Activated CD8-positive, alpha-beta memory T cell treated with anti-CD3 and anti-CD28 coated beads for 48 hours (primary cell): ENCODE measurements at regions not wholly inside any gene's neighbourhood (a gene's known extent, or its start where the extent isn't known, plus 50 kb on each side); places are given as distances from the start of the nearest gene placed in this dataset.

Experiments
- DNase-seq, 3 experiments: peaks; one replicate each; pipeline ENCODE4 v3.0.0-alpha.2; 2020; ENCODE audit warnings: low read depth in 2 of 3, low spot score in 2 of 3

DNA sequence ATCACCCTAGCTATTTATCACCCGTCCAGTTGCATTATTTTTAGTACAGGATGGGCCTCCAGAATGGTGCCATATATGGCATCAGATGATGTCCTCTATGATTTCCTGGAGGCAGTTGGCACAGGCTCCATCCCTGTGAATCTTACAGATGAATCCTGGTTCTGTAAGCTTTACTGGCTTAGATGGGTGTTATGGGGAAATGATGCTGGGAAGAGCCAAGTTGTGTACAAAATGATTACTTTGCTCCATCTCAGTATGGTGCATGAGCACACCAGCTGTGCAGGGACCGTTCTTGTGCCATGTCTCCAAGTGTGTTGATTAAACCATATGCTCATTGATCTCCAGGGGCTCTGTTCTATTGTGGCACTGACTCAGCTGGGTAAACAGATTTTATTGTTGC is 755.7 kb downstream of the TLR4 start:
- no peak for DNase-seq

DNA sequence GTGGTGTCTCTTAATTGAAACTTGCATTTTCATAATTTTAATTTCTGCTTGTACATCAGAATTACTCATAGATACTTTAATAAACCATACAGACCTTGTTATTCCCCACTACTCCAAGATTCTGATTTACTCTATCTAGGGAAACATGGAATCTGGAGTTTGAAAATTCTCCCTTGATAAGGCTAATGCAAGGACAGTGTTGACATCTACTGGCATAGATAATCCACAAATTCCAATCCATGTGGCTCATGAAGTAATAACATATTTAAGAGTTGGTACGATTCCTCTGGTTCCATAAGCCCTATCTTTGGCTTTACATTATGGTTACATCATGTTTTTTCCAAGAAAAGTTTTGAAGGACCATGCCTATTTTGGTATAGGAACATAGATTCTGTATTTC is 759.2 kb downstream of the TLR4 start:
- DNase-seq = no peak

DNA sequence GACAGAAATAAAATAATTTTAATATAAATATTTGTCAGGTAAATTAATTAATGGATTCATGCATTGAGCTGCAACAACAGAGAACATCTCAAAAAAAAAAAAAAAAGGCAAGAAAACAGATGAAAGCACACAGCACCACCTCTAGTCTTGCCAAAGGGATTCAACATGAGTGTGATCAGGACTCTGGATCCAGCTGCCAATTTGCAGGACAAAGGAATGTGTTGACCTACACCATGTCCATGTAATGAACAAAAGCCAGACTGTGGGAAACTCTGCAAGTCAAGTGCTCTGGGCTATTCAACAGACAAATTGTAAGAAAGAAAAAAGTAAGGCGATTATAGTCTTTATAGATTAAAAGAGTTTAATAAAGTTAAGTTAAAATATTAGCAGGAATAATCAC is 769.3 kb downstream of the TLR4 start:
- no peak for DNase-seq

DNA sequence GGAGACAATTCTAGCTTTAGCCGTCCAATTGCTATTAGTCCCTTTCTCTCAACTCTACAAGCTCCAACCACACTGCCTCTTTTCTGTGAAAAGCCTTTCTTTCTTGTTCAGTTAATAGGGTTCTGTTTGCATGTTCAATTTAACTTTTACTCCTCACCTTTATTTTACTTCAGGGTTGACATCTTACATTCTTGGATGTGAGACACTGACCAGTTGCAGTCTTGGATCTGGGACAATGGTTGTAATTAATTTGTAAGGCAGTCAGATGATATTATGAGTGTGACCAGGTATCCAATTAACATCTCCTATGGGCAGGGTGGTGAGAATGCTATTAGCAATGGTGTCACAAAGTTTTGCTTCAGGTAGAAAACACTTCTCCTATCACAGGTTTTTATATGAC is 774.5 kb downstream of the TLR4 start:
- DNase-seq = no peak

DNA sequence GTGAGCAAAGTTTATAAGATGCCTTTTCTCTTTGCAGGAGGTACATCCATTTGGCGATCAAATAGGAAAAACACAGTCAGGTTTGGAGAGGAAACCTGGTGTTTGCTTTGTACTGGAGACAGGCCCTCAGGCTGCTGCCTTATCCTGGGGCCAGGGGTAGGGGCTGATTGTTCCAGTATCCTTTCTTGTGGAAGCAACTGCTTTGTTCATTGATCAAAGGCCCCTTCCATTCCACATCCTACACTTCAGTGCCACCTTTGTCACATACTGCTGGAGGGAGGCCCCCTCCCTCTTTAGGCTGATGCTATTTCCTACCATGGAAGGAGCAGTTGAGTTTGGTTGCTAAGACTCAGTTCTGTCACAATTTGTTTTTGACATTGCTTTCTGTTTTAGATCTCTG is 778.1 kb downstream of the TLR4 start:
- DNase-seq = no peak

DNA sequence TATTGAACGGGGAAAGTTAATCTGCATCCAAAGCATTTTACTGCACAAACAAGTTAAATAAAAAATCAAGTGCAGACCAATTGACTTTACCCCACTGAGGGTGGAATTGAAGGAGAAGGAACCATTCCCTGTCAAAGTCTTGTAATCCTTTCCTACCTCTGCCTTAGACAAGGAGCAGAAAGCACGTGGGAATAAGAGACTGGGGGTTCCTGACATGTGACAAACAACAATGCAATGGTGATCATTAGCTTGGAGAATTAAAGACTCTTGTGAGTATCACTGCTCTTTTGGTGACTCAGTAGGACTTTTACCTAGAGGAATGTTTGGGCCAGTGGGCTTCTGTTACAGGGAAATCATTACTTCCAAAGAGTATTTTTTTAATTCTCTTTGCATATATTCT is 779.5 kb downstream of the TLR4 start:
- DNase-seq = no peak

DNA sequence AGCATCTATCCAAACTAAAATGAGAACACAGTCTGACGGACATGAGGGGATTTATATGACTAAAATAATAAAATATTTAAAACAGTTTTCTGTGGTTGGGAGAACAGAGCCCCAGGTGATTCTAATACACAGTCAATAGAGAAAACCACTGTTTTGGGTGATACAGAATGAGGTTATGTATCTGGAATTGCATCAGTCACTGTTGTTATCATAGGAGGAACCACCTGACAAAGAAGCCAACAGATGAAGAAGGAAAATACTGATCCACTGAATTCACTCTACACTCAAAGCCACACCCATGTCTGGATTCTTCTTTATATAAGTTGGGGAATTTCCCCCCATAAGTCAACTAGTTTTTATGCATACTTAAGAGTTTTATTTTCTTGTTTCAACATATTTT is 799.0 kb downstream of the TLR4 start:
- DNase-seq = no peak

DNA sequence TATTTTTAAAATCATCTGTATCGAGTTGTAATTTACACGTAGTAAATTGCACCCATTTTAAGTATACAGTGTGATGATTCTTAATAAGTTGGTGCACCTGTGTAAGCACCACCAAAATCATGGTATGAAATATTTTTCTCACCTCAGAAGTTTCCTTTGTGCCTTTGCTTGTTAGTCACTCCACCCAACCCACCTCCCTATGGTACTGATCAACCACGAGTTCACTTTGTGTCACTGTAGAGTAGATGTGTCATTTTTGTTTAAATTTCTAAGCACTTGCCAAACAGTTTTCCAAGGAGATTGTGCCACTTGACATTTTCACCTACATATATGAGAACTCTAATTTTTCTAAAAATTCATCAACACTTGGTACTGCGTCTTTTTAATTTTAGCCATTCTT is 806.5 kb downstream of the TLR4 start:
- DNase-seq = no peak

DNA sequence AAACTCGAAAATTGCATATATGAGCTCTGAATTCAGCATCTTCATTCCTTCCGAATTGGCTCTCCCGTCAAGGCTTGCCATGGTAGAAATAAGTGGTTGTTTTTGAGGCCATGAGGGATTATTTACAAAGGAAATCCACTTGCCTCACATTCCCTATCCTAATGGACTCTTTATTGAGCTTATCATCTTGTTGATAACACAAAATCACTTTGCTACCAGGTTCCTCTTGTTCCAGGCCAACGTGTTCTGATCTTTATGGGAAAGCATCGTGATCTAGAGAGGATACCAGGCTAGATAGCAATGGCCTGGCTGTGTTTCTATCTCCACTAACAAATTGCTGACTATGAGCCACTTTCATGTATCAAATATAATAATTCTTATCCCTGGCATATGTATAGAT is 811.7 kb downstream of the TLR4 start:
- DNase-seq = no peak

DNA sequence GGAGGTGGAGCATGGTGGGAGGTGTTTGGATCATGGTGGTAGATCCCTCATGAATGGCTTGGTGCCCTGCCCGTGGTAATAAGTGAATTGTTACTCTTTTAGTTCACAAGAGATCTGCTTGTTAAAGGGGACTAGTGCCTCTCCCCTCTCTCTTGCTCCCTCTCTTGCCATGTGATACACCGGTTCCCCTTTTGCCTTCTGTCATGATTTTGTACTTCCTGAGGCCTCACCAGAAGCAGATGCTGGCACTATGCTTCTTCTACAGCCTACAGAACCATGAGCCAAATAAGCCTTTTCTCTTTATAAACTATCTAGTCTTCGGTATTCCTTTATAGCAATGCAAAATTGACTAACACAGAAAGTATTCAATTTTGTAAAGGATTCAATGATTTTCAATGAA is 817.1 kb downstream of the TLR4 start:
- no peak for DNase-seq

DNA sequence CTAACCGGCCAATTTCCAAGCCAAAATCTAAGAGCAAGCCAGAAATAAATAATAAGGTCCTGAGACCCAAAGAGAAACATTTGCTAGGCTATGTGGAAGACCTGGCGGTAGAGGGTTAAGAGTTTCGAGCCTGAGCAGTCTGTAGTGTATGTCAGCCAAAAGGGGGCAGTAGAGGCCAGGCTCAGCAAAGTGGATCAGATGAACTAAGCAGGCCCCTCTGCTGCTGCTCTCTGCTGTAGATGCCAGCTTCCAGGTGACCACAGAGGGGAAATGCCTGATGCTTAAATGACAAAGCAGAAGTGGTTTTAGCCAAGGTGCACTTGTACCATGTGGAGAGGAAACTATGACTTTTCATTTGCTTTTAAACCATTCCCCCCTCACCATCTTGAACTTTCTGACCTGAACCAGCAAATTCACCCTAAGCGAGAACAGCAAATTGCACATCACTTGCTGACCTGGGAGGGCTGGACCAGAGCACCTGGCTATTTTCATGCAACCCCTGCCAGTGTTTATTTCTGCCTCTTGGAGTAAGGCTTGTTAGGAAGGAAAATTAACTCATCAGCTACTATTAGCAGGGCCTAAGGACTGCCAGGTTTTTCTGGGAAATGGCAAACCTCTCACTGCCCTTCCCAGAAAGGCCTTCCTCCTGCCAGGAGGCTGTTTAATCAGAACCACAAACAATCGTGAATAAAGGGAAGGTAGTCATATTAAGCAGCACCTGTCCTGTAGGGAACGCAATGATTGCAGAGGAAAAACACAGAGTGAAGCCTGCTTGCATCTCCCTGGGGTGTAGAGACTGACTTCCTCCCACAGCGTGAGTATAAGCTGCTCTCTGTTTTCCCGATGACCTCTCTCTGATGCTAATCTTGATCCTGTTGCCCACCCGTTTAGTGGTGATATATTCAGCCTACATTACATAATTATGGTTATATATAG is 818.2 kb downstream of the TLR4 start:
- no peak for DNase-seq

DNA sequence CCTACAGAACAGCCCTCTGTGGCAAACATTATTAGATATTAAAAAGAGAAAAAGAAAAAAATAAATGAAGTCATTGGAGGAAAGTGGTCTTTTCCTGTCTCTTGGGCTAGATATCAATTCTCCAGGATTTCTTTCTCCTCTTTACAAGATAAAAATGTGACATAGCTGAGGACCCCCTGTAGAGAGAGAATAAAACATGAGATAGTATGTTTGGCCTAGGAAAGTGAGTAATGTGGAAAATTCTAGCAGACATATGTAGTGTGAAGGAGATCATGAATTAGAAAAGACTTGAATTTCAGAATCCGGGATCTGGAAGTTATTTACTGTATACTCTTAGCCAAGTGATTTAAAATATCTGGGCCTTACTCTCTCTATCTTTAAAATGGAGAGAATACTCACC is 823.1 kb downstream of the TLR4 start:
- no peak for DNase-seq

DNA sequence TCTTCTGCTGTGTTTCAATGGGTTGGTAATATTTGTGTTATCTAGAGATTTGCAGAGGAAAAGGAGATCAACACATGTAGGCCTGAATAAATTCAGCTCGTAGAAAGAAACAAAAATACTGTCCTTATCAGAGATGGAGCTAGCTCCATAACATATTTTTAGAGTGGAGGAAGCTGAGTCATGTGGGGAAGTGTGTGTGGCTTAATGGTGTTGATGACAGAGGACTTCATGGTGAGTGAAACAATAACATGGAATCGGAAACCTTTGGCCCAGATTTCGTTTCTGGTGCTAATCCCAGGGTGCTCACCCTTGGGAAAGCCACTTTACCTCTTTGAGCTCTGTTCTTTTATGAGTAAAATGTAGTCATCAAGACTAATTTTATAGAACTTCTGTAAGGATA is 825.0 kb downstream of the TLR4 start:
- DNase-seq = no peak

DNA sequence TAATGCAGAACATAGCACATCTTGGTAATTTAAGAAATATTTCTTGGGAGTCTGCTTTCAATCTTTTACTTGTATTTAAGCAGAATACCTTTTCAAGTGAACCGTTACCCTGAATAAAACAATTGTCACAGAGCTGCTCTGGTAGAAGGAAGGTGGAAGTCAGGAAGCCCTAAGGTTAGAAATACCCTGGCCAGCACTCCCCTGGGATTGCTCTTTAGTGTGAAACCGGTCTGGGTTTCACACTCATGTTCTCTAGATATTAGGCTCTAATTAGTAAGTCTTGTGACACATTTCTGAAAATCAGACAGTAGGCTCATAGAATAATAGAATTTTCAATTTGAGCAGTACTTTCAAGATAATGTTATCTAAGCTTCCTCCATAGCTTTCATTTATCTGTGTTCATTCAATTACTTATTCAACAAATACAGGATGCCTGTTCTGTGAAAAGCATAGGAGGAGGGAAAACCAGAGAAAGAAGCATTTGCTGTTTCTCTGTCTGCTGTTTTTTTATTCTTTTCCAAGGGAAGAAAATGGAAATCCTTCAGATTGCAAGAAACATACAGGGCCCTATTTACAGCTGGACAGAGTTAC is 825.5 kb downstream of the TLR4 start:
- no peak for DNase-seq

DNA sequence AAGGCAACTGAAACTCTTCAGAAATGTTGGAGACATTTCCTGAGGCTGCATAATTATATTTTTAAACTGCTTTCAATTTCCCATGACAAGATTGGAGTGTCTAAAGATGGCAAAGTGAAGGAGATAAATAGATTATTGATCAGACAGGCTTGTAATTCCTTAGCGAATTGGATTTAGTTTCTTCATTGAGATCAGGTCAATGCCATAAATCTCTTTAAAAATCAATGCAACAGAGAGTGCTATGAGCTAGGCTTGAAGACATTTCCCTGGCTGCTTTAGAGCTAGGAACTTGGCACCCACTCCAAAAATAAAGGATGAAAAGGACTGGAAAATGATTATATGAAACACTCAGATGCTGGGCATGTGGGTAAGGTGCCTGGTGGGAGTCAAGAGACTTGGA is 828.4 kb downstream of the TLR4 start:
- DNase-seq = no peak

DNA sequence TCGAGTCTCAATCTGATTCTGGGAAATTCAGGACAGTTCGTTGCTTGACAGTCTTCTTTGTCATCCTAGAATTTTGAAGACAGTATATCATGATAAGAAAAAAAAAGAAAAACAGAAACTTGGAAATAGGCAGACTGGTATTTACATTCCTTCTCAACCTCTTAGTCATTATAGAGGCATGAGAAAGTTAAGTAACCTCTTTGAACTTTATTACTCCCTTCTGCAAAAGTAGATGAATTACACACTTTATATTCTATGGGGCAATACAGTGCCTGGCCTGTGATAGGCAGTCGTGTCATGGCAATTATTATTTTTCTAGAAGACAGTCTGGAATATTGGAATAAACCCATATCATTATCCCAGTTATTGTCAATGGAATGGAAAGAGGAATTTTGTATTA is 828.9 kb downstream of the TLR4 start:
- no peak for DNase-seq

DNA sequence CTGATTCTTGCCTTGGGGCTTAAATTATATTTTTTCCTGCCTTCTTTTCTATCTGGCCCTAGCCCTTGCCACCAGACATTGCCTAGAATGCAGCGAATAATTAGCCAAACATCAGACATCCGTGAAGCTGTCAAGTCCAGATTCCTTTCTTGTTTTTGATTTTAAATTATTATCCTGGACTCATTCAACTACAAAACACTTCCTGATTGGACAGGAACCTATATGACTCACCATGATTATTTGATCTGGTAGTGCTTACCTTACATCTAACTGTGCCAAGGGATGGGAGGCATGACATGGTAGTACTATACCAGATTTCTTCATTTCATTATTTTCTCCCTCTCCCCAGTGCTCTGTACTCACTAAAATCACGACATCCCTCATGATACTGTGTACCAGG is 829.6 kb downstream of the TLR4 start:
- no peak for DNase-seq

DNA sequence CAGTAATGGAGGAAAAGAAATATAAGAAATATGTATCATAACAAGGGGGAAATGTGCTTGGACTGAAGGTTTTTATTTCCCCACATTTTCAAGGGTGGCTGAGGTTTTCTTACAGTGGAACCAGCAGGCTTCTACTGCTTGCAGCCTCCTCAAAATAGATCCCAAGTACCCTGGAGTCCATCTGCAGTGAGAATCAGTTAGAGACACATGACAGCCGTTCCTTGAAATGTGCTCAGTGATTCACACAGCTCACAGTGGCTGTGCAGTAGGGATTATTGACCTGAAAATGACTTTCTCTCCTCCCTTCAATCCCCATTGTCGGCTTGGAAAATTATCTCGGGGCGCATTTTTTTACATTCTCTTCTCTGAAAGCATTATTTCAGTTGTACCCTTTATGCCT is 832.0 kb downstream of the TLR4 start:
- DNase-seq = no peak

DNA sequence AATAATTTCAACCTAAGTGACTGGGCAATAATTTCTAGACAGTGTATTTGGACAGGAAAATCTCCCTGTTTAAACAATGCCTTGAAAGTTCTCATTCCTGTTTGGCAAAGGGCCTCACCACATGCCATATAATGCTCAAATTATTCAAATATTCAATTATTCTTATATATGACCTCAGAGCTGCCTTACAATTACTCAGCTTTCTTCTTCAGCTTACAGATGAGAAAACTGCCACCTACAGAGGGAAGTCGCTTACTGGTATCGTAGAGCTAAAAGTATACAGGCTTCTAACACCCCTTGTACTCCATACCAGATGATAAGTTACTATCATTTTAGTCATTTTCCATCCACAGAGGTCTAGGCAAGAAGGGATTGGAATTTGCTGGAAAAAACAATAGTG is 830.3 kb downstream of the BRINP1 start:
- DNase-seq = no peak

DNA sequence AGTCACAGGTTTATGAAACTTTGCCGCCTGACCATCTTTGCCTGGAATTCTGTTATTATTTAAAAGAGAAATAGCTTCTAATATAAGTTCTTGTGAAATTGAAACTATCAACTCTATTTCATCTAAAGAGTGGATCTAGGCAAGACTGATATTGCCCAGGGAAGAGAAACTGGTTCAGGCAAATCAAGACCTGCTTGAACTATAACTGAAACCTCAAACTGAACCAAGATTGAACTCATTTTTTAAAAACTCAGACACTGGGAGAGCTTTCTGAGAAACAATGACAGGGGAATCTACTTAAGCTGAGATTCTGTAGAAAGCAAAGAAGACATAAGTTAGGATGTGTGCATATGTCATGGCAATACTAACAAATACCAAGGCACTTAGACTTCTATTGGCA is 815.8 kb downstream of the BRINP1 start:
- DNase-seq = no peak

DNA sequence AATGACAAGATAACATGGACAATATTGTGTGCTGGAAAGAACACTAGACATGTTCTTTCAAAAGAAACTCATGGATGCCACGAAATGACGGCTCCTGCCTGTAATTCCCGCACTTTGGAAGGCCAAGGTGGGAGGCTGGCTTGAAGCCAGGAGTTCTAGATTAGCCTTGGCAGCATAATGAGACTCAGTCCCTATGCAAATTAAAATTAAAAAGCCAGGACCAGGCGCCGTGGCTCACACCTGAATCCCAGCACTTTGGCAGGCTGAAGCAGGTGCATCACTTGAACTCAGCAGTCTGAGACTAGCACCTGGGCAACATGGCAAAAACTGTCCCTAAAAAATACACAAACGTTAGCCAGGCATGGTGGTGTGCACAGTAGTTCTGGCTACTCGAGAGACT is 814.2 kb downstream of the BRINP1 start:
- DNase-seq = no peak

DNA sequence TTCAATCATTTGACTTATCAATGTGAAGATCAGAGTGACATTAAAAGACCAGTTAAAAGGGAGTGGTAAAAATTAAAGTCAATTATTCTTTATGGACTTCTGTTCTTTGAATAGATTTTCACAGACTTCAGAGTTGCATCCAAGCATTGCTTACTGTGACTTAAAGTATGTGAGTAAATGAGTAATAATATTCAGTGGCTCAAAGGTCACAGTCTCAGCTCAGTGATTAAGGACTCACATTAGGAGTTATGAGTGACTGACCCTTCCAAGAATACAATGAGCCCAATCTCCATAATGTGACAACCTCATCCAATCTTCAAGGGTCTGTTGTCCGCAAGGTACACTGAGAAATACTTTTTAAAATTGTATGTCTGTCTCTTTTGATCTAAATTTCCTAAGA is 811.2 kb downstream of the BRINP1 start:
- no peak for DNase-seq

DNA sequence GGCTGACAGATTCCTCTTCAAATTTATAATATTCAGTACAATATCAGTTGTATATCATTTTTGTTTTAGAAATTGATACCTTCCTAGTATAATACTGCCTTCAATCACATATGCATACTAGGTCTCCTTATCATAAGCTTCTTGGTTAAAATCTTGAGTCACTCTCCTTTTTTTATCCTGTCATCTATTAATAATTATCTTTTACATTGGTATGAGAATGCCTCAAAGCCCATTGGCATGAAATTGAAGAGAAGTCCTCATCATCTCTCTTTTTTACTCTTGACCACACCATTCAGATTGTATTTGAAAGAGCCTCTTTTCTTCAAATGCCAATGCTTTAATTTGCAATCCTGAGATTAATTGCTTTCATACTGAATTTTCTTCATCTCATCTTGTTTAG is 810.3 kb downstream of the BRINP1 start:
- DNase-seq = no peak
